Epithelial cell of proximal tubule (primary cell): ENCODE measurements at regions not wholly inside any gene's neighbourhood (a gene's known extent, or its start where the extent isn't known, plus 50 kb on each side); places are given as distances from the start of the nearest gene placed in this dataset.

ENCODE experiments used
- DNase-seq: peaks from one replicate; pipeline ENCODE4 v3.0.0-alpha.2; 2011; ENCODE audit warnings: low read depth
- H3K4me3 ChIP-seq: 2 replicates; pipeline ENCODE4 v1.5.1; 2011; ENCODE audit warnings: low read depth, mild to moderate bottlenecking, low read length
- CTCF ChIP-seq: conservative IDR thresholded peaks from 2 replicates; pipeline ENCODE4 v1.5.1; 2012; ENCODE audit warnings: low read depth, mild to moderate bottlenecking, low read length

- H3K4me3 ChIP-seq: no peak overlapping the region
- no peak for TF ChIP-seq CTCF
- DNase-seq: no peak
Measured at GRCh38 chr7:155360495-155361345, 63.0 kb downstream of the INSIG1 start.

DNA sequence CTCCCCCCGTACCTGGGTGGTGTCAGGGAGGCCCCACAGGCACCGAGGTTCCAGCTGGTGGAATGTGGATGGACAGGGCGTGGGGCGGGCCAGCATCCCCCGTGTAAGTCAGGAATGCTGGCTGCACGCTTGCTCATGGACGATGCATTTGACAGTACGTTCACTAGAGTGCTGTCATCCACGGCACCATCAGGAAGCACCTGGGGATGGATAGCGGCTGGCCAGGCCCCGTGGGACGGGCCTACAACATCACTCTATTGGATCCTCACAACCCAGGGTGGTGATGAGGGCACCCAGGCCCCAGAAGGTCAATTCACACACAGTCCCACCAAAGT lies 63.6 kb downstream of the INSIG1 start:
- no peak for DNase-seq
- no peak for TF ChIP-seq CTCF
- H3K4me3 ChIP-seq: no peak overlapping the region

- no peak for TF ChIP-seq CTCF
- H3K4me3 ChIP-seq: no peak overlapping the region
- DNase-seq: no peak
Measured at GRCh38 chr7:155361947-155362346, 64.3 kb downstream of the INSIG1 start.

DNA sequence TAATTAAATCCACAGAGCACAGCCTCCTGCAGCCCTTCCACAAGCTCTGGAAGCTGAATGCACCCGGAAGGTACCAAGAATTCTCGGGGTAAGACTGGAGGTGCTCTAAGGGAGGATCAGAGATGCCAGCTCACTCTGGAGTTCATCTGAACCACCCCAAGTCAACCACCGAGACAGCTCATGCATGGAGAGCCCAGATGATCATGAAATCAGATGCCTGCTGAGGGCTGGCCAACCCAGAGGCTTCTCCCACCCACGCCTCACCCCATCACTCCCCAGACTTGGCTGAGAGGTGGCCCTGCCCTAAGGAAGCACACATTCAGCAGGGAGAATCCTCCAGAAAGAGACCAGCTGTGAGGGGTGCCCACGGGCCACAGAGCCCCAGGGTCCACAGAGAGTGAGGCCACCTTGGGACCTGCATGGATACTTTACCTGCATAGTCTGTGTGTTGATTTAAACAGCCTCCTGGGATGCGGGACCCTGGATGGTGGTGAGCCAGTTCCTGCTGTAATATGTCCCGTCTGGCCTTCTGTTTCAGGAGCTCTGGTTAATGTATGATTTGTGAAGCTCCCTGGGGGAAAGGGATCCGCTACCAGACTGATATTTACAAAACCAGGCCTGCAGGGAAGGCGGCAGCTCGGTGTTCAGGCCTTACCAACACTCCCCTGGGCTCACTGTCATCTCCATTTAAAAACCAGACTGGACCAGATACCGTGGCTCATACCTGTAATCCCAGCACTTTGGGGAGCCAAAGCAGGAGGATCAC lies 64.9 kb downstream of the INSIG1 start:
- no peak for DNase-seq
- no peak for TF ChIP-seq CTCF
- H3K4me3 ChIP-seq: no peak overlapping the region

DNA sequence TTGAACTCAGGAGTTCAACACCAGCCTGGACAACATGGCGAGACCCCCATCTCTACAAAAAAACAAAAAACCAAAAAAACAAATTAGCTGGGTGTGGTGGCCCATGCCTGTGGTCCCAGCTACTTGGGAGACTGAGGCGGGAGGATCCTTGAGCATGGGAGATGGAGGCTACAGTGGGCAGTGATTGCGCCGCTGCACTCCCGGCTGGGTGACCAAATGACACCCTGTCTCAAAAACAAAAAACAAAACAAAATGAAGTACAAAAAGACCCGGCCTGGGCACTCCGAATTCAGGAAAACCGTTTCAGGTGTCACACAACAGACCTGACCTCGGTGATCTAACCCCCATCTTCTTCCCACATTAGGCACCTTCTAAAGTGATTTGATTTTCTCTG lies 65.5 kb downstream of the INSIG1 start:
- no peak for TF ChIP-seq CTCF
- no peak for DNase-seq
- no peak overlapping the region for H3K4me3 ChIP-seq

DNA sequence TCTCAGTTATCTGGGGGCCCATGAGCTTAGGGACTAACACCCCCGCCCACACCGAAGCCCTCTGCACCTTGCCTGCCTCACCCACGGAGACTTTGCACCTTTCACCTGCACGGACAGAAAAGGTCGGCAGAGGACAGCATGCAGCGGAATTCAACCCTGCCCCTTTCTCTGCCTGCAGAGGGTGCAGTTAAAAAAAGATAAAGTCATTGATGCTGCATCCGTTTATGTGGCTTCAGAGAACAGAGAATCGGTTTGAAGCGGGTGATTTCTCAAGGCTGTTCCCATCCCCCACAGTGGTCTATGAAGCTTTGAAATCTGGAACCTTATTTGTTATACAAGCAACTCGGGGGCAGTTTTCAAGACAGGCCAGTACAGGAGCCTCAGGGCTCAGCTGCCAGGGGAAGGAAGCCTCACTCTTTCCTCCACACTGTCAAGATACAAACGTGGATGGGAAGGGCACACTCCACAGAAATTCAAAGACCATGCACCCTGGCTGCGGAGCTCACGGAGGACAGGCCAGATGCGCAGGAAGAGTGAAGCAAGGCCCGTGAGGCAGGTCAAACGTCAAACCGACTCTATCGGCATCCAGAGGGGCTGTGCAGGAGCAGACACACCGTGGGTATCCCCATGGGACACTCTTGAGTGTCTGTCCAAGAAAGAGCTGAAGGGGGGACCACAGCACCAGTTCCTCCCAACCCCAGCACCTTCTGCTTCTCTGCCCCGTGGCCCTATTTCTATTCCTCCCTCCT lies 66.3 kb downstream of the INSIG1 start:
- TF ChIP-seq CTCF: no peak
- DNase-seq: no peak
- no peak overlapping the region for H3K4me3 ChIP-seq
